ENCODE measurements at regions not wholly inside any gene's neighbourhood (a gene's known extent, or its start where the extent isn't known, plus 50 kb on each side); places are given as distances from the start of the nearest gene placed in this dataset.
"Not testable (repeated sequence)": the region's sequence is repeated elsewhere in the genome, so short reads cannot be mapped to it uniquely, and the experiment has no call there.

GRCh38 chr10:36556468-36556867 is 568.9 kb upstream of the ANKRD30A start:
- no peak for DNase-seq (ENCODE audit: low read depth)

- no peak for DNase-seq (ENCODE audit: low read depth)
These were observed 570.4 kb upstream of the ANKRD30A start for GRCh38 chr10:36555036-36555435.

GRCh38 chr10:36547965-36548364 is 577.4 kb upstream of the ANKRD30A start:
- DNase-seq (ENCODE audit: low read depth) = no peak

- no peak for DNase-seq (ENCODE audit: low read depth)
These were observed 582.9 kb upstream of the ANKRD30A start for GRCh38 chr10:36542493-36542892.

- no peak for DNase-seq (ENCODE audit: low read depth)
These were observed 584.8 kb upstream of the ANKRD30A start for GRCh38 chr10:36540611-36541010.

GRCh38 chr10:36538953-36539586 is 586.3 kb upstream of the ANKRD30A start:
- peak; percentile 64 for DNase-seq (ENCODE audit: low read depth)

GRCh38 chr10:36534471-36535002 is 590.9 kb upstream of the ANKRD30A start:
- DNase-seq (ENCODE audit: low read depth) = peak; percentile 97

GRCh38 chr10:36533861-36534260 is 591.5 kb upstream of the ANKRD30A start:
- DNase-seq (ENCODE audit: low read depth) = no peak

GRCh38 chr10:36533316-36533715 is 592.1 kb upstream of the ANKRD30A start:
- no peak for DNase-seq (ENCODE audit: low read depth)

- DNase-seq (ENCODE audit: low read depth) = peak; percentile 37
These were observed 593.8 kb upstream of the ANKRD30A start for GRCh38 chr10:36531621-36532020.

GRCh38 chr10:36526033-36526432 is 599.4 kb upstream of the ANKRD30A start:
- no peak for DNase-seq (ENCODE audit: low read depth)

GRCh38 chr10:36524126-36524525 is 601.3 kb upstream of the ANKRD30A start:
- not testable (repeated sequence) for DNase-seq (ENCODE audit: low read depth)

- DNase-seq (ENCODE audit: low read depth) = no peak
These were observed 605.5 kb upstream of the ANKRD30A start for GRCh38 chr10:36519909-36520308.

GRCh38 chr10:36516281-36516680 is 609.1 kb upstream of the ANKRD30A start:
- no peak for DNase-seq (ENCODE audit: low read depth)

- DNase-seq (ENCODE audit: low read depth) = no peak
These were observed 610.1 kb upstream of the ANKRD30A start for GRCh38 chr10:36515319-36515718.

- no peak for DNase-seq (ENCODE audit: low read depth)
These were observed 617.7 kb upstream of the ANKRD30A start for GRCh38 chr10:36507715-36508114.

- DNase-seq (ENCODE audit: low read depth) = no peak
These were observed 618.5 kb upstream of the ANKRD30A start for GRCh38 chr10:36506697-36507496.

GRCh38 chr10:36506261-36506660 is 619.1 kb upstream of the ANKRD30A start:
- DNase-seq (ENCODE audit: low read depth) = no peak

- no peak for DNase-seq (ENCODE audit: low read depth)
These were observed 620.6 kb upstream of the ANKRD30A start for GRCh38 chr10:36504758-36505157.

- no peak for DNase-seq (ENCODE audit: low read depth)
These were observed 625.1 kb upstream of the ANKRD30A start for GRCh38 chr10:36500266-36500665.

- peak; percentile 35 for DNase-seq (ENCODE audit: low read depth)
These were observed 625.7 kb upstream of the ANKRD30A start for GRCh38 chr10:36499693-36500092.

- DNase-seq (ENCODE audit: low read depth) = no peak
These were observed 628.6 kb upstream of the ANKRD30A start for GRCh38 chr10:36496758-36497157.

- DNase-seq (ENCODE audit: low read depth) = peak; percentile 90
These were observed 631.0 kb upstream of the ANKRD30A start for GRCh38 chr10:36494371-36494770.
